Brain microvascular endothelial cell (primary cell): ENCODE measurements at regions not wholly inside any gene's neighbourhood (a gene's known extent, or its start where the extent isn't known, plus 50 kb on each side); places are given as distances from the start of the nearest gene placed in this dataset.
A peak's percentile ranks its signal among the peaks of the same experiment; 100 is the strongest.

Experiments
- DNase-seq: peaks from one replicate; pipeline ENCODE4 v3.0.0-alpha.2; 2020
- H3K27ac ChIP-seq: fragments of 250-450 bp; sonication (Bioruptor Pico); 2 replicates; pipeline ENCODE4 v1.5.1; 2020; ENCODE audit warnings: mild to moderate bottlenecking, moderate library complexity
- H3K27me3 ChIP-seq: fragments of 250-450 bp; sonication (Bioruptor Pico); replicated peaks from 2 replicates; pipeline ENCODE4 v1.5.1; 2020; ENCODE audit warnings: mild to moderate bottlenecking
- H3K36me3 ChIP-seq: fragments of 250-450 bp; sonication (Bioruptor Pico); replicated peaks from 2 replicates; pipeline ENCODE4 v1.5.1; 2020; ENCODE audit warnings: mild to moderate bottlenecking
- H3K4me3 ChIP-seq: 2 replicates; pipeline ENCODE4 v1.5.1; 2011; ENCODE audit warnings: low read depth, mild to moderate bottlenecking, control low read depth, low read length, moderate library complexity
- in situ Hi-C: cut with HindIII; loops from 2 replicates; pipeline ENCODE4 v1.10.0; 2017; ENCODE audit warnings: low sequenced_read_pairs, low pct_ligation_motif_present
- TF ChIP-seq, protein P1 (sequence below): IDR thresholded peaks from 2 replicates; pipeline ENCODE4 v1.5.1; 2011; ENCODE audit warnings: low read depth, mild to moderate bottlenecking, moderate library complexity, low read length, control low read depth, inconsistent platforms; ENCODE audit errors: missing control alignments

DNA sequence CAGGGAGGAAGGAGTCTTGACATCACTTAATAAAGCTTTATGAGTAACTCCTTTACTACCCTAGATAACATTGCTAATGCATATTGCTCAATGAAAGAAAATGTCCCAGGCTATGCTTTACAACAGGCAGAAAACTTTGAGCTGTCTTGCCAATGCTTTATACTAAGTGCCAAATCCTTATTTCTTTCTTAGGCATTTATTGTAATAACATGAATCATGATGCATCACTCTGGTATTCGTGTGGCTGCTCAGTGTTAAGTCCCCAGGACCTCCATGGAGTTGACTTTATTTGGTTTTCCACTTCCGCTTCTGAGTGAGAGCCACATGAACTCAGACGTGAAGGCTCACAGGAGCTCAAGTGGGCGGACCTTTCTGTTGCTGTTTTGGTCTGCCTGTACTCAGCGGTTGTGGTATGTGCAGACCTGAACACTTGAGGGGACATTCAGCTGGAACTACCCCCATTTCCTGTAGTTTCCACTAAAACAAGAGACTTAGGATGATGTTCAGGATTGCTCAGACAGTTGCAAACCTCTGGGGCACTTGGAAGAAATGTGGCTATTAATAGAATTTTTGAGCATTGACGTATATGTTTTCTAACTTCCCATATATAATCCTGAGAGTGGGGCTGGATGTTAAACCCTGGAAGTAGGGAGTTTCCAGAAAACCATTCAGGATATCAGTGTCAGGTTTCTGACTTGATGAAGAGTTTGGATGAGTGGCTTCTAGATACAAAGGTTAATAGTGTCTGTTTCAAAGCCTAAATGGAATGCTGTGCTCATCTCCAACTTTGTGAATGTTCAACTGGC is 258.6 kb downstream of the MSRB3 start:
- in situ Hi-C loops = no loop called here

DNA sequence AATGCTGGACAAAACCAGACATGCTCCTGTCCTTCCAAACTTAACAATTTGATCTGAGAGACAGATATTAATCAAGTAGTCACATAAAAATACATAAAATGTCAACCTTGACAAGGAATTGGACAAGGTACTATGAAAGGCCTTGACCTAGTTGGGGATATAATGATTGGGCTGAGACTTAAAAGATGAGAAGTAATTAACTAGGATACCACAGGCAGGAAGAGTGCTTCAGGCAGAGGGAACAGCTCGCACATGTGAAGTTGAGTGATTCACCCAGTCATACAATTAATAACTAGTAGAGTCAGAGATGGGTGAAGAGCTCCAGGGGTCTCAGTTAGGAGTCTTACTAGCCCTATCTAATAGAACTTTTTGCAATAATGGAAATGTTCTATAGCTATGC is 259.5 kb downstream of the MSRB3 start:
- no peak overlapping the region for H3K4me3 ChIP-seq
- DNase-seq = no peak
- in situ Hi-C loops = no loop called here
- no peaks in the 10 kb centered on the region for H3K36me3 ChIP-seq
- TF ChIP-seq, protein P1, sequence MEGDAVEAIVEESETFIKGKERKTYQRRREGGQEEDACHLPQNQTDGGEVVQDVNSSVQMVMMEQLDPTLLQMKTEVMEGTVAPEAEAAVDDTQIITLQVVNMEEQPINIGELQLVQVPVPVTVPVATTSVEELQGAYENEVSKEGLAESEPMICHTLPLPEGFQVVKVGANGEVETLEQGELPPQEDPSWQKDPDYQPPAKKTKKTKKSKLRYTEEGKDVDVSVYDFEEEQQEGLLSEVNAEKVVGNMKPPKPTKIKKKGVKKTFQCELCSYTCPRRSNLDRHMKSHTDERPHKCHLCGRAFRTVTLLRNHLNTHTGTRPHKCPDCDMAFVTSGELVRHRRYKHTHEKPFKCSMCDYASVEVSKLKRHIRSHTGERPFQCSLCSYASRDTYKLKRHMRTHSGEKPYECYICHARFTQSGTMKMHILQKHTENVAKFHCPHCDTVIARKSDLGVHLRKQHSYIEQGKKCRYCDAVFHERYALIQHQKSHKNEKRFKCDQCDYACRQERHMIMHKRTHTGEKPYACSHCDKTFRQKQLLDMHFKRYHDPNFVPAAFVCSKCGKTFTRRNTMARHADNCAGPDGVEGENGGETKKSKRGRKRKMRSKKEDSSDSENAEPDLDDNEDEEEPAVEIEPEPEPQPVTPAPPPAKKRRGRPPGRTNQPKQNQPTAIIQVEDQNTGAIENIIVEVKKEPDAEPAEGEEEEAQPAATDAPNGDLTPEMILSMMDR = no peak
- no peaks in the 10 kb centered on the region for H3K27me3 ChIP-seq
- H3K27ac ChIP-seq = peak overlapping the region; percentile 96

More for the DNA sequence above, 258.6 kb downstream of the MSRB3 start:
- H3K4me3 ChIP-seq = no peak overlapping the region
- peak; percentile 100 for DNase-seq
- H3K36me3 ChIP-seq = no peaks in the 10 kb centered on the region
- TF ChIP-seq, protein P1 = no peak
- H3K27me3 ChIP-seq = no peaks in the 10 kb centered on the region
- H3K27ac ChIP-seq = peak overlapping the region; percentile 96

DNA sequence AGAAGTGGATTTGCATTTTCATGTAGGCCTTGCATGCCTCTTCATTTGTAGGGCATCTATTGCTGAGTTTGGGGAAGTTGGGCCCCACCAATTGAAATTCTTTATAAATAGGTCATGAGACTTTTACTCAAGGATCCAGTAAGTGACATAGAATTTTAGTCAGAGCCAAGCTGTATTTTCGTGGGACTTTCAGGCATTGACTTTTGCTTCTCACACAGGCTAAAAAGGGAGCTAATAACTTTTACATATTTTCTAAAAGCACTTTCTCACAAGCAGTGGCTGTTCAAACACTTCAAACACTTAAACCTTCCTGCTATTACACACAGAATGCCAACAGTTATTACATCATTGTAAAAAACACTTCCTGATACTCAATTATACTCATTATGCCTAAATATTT is 260.5 kb downstream of the MSRB3 start:
- TF ChIP-seq, protein P1 = no peak
- H3K27ac ChIP-seq = no peak overlapping the region
- no peak overlapping the region for H3K4me3 ChIP-seq
- no peaks in the 10 kb centered on the region for H3K27me3 ChIP-seq
- no peak for DNase-seq
- no peaks in the 10 kb centered on the region for H3K36me3 ChIP-seq
- in situ Hi-C loops = no loop called here

DNA sequence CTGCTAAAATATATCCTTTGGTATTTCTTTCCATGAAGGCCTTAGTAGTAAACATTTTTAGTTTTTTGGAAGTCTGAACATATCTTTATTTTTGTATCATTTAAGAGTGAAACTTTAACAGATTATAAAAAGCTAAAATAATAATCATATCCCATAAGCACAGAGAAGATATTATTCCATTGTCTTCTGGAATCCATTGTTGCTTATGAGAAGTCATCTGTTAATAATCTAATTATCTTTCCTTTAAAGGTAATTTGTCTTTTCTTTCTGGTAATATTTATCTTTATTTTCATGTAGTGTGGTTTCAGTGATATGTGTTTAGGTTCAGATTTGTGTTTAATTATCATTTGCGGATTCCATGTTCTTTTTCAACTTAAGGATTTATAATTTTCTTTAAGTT is 261.7 kb downstream of the MSRB3 start:
- Histone ChIP-seq H3K27me3 (no peaks in the 10 kb centered on the region), H3K27ac (no peak overlapping the region), H3K4me3 (no peak overlapping the region), H3K36me3 (no peaks in the 10 kb centered on the region)
- in situ Hi-C loops = no loop called here
- DNase-seq = no peak
- TF ChIP-seq, protein P1 = no peak

DNA sequence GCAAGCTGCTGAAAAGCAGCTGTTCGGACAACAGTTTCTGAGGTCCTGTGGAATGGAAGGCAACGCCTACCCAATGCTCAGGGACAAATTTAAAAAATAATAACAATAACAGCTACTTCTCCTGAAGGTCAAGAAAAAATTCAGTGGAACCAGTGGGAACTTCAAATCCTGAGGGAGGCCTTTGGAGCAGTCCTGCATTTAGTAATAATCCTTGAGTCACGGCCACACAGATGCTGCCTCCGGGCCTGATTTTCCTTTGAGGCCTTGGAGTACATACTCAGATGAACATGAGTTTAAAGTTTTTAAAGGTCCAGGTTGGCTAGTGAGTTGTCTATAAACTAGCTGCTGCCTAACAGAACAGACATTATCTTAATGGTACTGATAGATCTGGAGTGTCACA is 268.0 kb downstream of the MSRB3 start:
- Histone ChIP-seq H3K27me3 (no peaks in the 10 kb centered on the region), H3K36me3 (no peaks in the 10 kb centered on the region), H3K4me3 (no peak overlapping the region), H3K27ac (no peak overlapping the region)
- TF ChIP-seq, protein P1 = no peak
- no peak for DNase-seq
- in situ Hi-C loops = no loop called here
